ENCODE measurements at regions not wholly inside any gene's neighbourhood (a gene's known extent, or its start where the extent isn't known, plus 50 kb on each side); places are given as distances from the start of the nearest gene placed in this dataset.

DNA sequence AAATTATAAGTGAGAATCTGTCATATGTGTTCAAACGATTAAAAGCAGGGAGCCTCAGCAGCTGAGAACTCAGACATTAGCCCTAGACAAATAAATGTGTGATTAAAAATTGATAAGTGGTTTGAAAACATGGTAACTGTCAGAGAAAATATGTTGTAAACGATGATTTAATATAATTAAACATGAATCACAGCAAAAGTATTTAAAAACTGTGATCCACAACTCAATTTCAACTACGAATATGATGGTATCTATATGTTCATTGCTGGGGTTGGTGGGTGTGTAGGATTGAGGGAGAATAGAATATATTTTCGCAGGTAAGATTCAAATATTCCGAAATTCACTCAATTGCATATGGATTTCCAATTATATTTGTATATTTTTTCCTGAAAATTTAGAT, 302.2 kb upstream of the CNTN3 start:
- H2AFZ ChIP-seq (ENCODE audit: low read length), result no peak overlapping the region
- H2BK5ac ChIP-seq (ENCODE audit: low read depth, low read length), result no peak overlapping the region
- ChIA-PET CTCF (ENCODE audit: partially characterized antibody) (interaction anchor here (0.9 to 1.8 kb wide), 2 partner anchors 17 to 563 kb away, joined by 3 read pairs; no protein-coding TSS in a partner anchor), POLR2A (ENCODE audit: partially characterized antibody) (no interaction called here)
- no peaks in the 10 kb centered on the region for H3K23me2 ChIP-seq (ENCODE audit: low read depth, low read length)
- H3K9me3 ChIP-seq (ENCODE audit: insufficient read depth in 2 of 2, low read depth in 1 of 2, low read length in 1 of 2), result no peaks in the 10 kb centered on the region
- no peak overlapping the region for H3K18ac ChIP-seq (ENCODE audit: extremely low read depth, low read length)
- no peak overlapping the region for H2BK12ac ChIP-seq (ENCODE audit: low read depth, low read length)
- no peak overlapping the region for H2BK20ac ChIP-seq (ENCODE audit: low read length)
- H3K27me3 ChIP-seq (replicated peaks in 1 of 4; ENCODE audit: control insufficient read depth in 3 of 4, extremely low read depth in 1 of 4, insufficient read depth in 3 of 4, low read length in 3 of 4), result no peaks in the 10 kb centered on the region
- no peak overlapping the region for H3K4me2 ChIP-seq (ENCODE audit: insufficient read depth in 1 of 2, low read depth in 2 of 2, low read length in 2 of 2)
- H3K4ac ChIP-seq (replicated peaks; ENCODE audit: insufficient read length, low read depth, low read length), result no peak overlapping the region
- H3K79me2 ChIP-seq (ENCODE audit: control insufficient read depth in 1 of 2, insufficient read depth in 2 of 2, low read length in 2 of 2), result no peaks in the 10 kb centered on the region
- H3K4me3 ChIP-seq (ENCODE audit: extremely low read depth in 1 of 4, insufficient read depth in 2 of 4, low read depth in 3 of 4, low read length in 4 of 4), result no peak overlapping the region
- FAIRE-seq (no peak), DNase-seq (ENCODE audit: low read depth in 1 of 2, low spot score in 2 of 2) (no peak)
- H3K14ac ChIP-seq (ENCODE audit: insufficient read length), result no peak overlapping the region
- H2AK5ac ChIP-seq (ENCODE audit: low read depth, low read length), result no peak overlapping the region
- H3K27ac ChIP-seq (ENCODE audit: low read depth, low read length), result no peak overlapping the region
- no peak overlapping the region for H4K8ac ChIP-seq (ENCODE audit: extremely low read depth, insufficient read depth, low read length)
- H4K91ac ChIP-seq (replicated peaks; ENCODE audit: insufficient read length, low read length), result no peak overlapping the region
- 93% methylated on average over 5 of the region's 5 CpGs; no CpG with 5 or more reads in 1 of the 2 experiments for WGBS, 2 experiments (ENCODE audit: extremely low coverage in 1 of 2, insufficient coverage in 1 of 2, insufficient read length in 1 of 2, insufficient replicate concordance in 2 of 2, low coverage in 1 of 2, low lambda C conversion rate in 2 of 2, missing lambda C conversion rate in 1 of 2)
- no peak overlapping the region for H3K56ac ChIP-seq (replicated peaks; ENCODE audit: insufficient read length, low read depth, low read length)
- H2BK15ac ChIP-seq (ENCODE audit: low read length), result no peak overlapping the region
- H2BK120ac ChIP-seq (replicated peaks; ENCODE audit: low read depth, low read length), result no peak overlapping the region
- no peaks in the 10 kb centered on the region for H3K4me1 ChIP-seq (replicated peaks in 1 of 4; ENCODE audit: control insufficient read depth in 3 of 4, insufficient read depth in 4 of 4, low read length in 3 of 4)
- no peaks in the 10 kb centered on the region for H3K36me3 ChIP-seq (ENCODE audit: control insufficient read depth in 2 of 4, insufficient read depth in 4 of 4, low read length in 3 of 4)
- H3K23ac ChIP-seq (ENCODE audit: insufficient read length), result no peak overlapping the region
- no peak overlapping the region for H3K9ac ChIP-seq (replicated peaks in 1 of 4; ENCODE audit: extremely low read depth in 1 of 4, low read depth in 3 of 4, low read length in 3 of 4)
- H4K20me1 ChIP-seq (replicated peaks in 1 of 2; ENCODE audit: control insufficient read depth in 1 of 2, insufficient read depth in 2 of 2, low read length in 2 of 2), result no peaks in the 10 kb centered on the region
- no peak overlapping the region for H4K5ac ChIP-seq (ENCODE audit: insufficient read length, low read depth, low read length)
- no peaks in the 10 kb centered on the region for H3K79me1 ChIP-seq (ENCODE audit: low read depth, low read length)
- no peak for TF ChIP-seq BRCA1 (IDR thresholded peaks at IDR 0.05; ENCODE audit: low read depth, low read length)
- no peak for TF ChIP-seq PHF8 (conservative IDR thresholded peaks at IDR 0.05; ENCODE audit: low read depth, low read length)
- no peak for TF ChIP-seq KDM4A (IDR thresholded peaks at IDR 0.05; ENCODE audit: low read depth, low read length, severe bottlenecking)
- no peak for TF ChIP-seq MAFK (IDR thresholded peaks at IDR 0.05; ENCODE audit: low read depth, low read length)
